Activated CD4-positive, alpha-beta T cell treated with anti-CD3 and anti-CD28 coated beads, Interleukin-2, amount 50 U/mL, for 16 hours (primary cell): ENCODE measurements at regions not wholly inside any gene's neighbourhood (a gene's known extent, or its start where the extent isn't known, plus 50 kb on each side); places are given as distances from the start of the nearest gene placed in this dataset.

Experiments used
- DNase-seq: peaks from one replicate; pipeline ENCODE4 v3.0.0-alpha.2; 2020

- no peak for DNase-seq
These were observed 122.8 kb downstream of the MTX3 start for GRCh38 chr5:79868163-79868670.

GRCh38 chr5:79865579-79865978, 125.5 kb downstream of the MTX3 start:
- DNase-seq: no peak

GRCh38 chr5:79864364-79864763, 126.7 kb downstream of the MTX3 start:
- no peak for DNase-seq

GRCh38 chr5:79859588-79859987, 131.5 kb downstream of the MTX3 start:
- no peak for DNase-seq

- DNase-seq: no peak
These were observed 132.7 kb downstream of the MTX3 start for GRCh38 chr5:79858410-79858723.

GRCh38 chr5:79857714-79858409, 133.2 kb downstream of the MTX3 start:
- DNase-seq: peak; percentile 77

GRCh38 chr5:79856456-79857055, 134.5 kb downstream of the MTX3 start:
- no peak for DNase-seq

- DNase-seq: peak; percentile 16
These were observed 137.2 kb downstream of the MTX3 start for GRCh38 chr5:79853676-79854418.

GRCh38 chr5:79853028-79853427, 138.0 kb downstream of the MTX3 start:
- no peak for DNase-seq

- no peak for DNase-seq
These were observed 139.6 kb downstream of the MTX3 start for GRCh38 chr5:79851391-79851863.

- DNase-seq: no peak
These were observed 140.1 kb downstream of the MTX3 start for GRCh38 chr5:79850941-79851340.

GRCh38 chr5:79850316-79850822, 140.7 kb downstream of the MTX3 start:
- no peak for DNase-seq

GRCh38 chr5:79849486-79850315, 141.4 kb downstream of the MTX3 start:
- no peak for DNase-seq
